ENCODE measurements at regions not wholly inside any gene's neighbourhood (a gene's known extent, or its start where the extent isn't known, plus 50 kb on each side); places are given as distances from the start of the nearest gene placed in this dataset.

GRCh38 chr3:194046995-194047645 is 88.8 kb upstream of the HES1 start:
- no peak for TF ChIP-seq EZH2 (IDR thresholded peaks at IDR 0.05; ENCODE audit: borderline replicate concordance)
- TF ChIP-seq, protein P1, sequence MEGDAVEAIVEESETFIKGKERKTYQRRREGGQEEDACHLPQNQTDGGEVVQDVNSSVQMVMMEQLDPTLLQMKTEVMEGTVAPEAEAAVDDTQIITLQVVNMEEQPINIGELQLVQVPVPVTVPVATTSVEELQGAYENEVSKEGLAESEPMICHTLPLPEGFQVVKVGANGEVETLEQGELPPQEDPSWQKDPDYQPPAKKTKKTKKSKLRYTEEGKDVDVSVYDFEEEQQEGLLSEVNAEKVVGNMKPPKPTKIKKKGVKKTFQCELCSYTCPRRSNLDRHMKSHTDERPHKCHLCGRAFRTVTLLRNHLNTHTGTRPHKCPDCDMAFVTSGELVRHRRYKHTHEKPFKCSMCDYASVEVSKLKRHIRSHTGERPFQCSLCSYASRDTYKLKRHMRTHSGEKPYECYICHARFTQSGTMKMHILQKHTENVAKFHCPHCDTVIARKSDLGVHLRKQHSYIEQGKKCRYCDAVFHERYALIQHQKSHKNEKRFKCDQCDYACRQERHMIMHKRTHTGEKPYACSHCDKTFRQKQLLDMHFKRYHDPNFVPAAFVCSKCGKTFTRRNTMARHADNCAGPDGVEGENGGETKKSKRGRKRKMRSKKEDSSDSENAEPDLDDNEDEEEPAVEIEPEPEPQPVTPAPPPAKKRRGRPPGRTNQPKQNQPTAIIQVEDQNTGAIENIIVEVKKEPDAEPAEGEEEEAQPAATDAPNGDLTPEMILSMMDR (IDR thresholded peaks at IDR 0.05; ENCODE audit: poor library complexity), result no peak
- no peak for TF ChIP-seq EZH2phosphoT487 (IDR thresholded peaks at IDR 0.05; ENCODE audit: low read depth, severe bottlenecking, unreplicated experiment)

Measured in hepatocyte (in vitro differentiated cells).